ENCODE measurements at regions not wholly inside any gene's neighbourhood (a gene's known extent, or its start where the extent isn't known, plus 50 kb on each side); places are given as distances from the start of the nearest gene placed in this dataset.

DNA sequence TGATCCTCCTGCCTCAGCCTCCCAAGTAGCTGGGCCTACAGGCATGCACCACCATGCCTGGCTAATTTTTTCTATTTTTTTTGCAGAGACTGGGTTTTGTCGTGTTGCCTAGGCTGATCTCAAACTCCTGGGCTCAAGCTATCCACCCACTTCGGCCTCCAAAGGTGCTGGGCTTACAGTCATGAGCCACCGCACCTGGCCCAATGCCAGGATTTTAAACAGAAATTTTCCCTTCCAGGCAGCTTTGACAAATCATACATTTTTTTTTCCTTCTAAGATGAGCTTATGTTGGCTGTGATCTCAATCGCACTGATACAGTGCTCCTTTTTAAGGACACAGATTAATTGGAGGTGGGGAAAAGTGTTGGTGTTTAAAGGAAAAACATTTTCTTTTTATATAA lies 73.2 kb upstream of the CD2AP start:
- TF ChIP-seq CBFB (IDR thresholded peaks at IDR 0.05; ENCODE audit: low read depth) (no peak), ESRRA (IDR thresholded peaks at IDR 0.05; ENCODE audit: low read length) (no peak), CHD4 (IDR thresholded peaks at IDR 0.05) (no peak), SP1 (IDR thresholded peaks at IDR 0.05; ENCODE audit: low read depth, low read length) (no peak), BHLHE40 (IDR thresholded peaks at IDR 0.05; ENCODE audit: borderline replicate concordance in 1 of 2, low read depth in 2 of 2, low read length in 1 of 2) (no peak), KDM1A (IDR thresholded peaks at IDR 0.05; ENCODE audit: borderline replicate concordance) (no peak), CHD2 (IDR thresholded peaks at IDR 0.05; ENCODE audit: borderline replicate concordance, low read depth, low read length) (no peak), HDAC2 (IDR thresholded peaks at IDR 0.05) (no peak), ZNF384 (IDR thresholded peaks at IDR 0.05; ENCODE audit: borderline replicate concordance, low read depth, low read length) (no peak), POLR2A (IDR thresholded peaks at IDR 0.05; ENCODE audit: low read depth, low read length) (no peak), MEF2A (IDR thresholded peaks at IDR 0.05; ENCODE audit: insufficient read depth, low read depth, low read length) (no peak)
- TF ChIP-seq, protein P1, sequence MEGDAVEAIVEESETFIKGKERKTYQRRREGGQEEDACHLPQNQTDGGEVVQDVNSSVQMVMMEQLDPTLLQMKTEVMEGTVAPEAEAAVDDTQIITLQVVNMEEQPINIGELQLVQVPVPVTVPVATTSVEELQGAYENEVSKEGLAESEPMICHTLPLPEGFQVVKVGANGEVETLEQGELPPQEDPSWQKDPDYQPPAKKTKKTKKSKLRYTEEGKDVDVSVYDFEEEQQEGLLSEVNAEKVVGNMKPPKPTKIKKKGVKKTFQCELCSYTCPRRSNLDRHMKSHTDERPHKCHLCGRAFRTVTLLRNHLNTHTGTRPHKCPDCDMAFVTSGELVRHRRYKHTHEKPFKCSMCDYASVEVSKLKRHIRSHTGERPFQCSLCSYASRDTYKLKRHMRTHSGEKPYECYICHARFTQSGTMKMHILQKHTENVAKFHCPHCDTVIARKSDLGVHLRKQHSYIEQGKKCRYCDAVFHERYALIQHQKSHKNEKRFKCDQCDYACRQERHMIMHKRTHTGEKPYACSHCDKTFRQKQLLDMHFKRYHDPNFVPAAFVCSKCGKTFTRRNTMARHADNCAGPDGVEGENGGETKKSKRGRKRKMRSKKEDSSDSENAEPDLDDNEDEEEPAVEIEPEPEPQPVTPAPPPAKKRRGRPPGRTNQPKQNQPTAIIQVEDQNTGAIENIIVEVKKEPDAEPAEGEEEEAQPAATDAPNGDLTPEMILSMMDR (IDR thresholded peaks at IDR 0.05 in 2 of 3, conservative IDR thresholded peaks at IDR 0.05 in 1 of 3; ENCODE audit: control insufficient read depth in 2 of 3, extremely low read depth in 1 of 3, insufficient read depth in 1 of 3, low read depth in 3 of 3, low read length in 3 of 3), result no peak
- TF ChIP-seq, protein P2, sequence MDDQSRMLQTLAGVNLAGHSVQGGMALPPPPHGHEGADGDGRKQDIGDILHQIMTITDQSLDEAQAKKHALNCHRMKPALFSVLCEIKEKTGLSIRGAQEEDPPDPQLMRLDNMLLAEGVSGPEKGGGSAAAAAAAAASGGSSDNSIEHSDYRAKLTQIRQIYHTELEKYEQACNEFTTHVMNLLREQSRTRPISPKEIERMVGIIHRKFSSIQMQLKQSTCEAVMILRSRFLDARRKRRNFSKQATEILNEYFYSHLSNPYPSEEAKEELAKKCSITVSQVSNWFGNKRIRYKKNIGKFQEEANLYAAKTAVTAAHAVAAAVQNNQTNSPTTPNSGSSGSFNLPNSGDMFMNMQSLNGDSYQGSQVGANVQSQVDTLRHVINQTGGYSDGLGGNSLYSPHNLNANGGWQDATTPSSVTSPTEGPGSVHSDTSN (IDR thresholded peaks at IDR 0.05; ENCODE audit: insufficient replicate concordance, low read depth, low read length), result no peak
